Mucosa of rectum (tissue), 2 donors: ENCODE measurements at regions not wholly inside any gene's neighbourhood (a gene's known extent, or its start where the extent isn't known, plus 50 kb on each side); places are given as distances from the start of the nearest gene placed in this dataset.

Source experiments
- H3K27ac ChIP-seq, 2 donors: one replicate each; pipeline ENCODE4 v1.7.0; 2013; ENCODE audit warnings: inconsistent platforms in 2 of 2, low read depth in 2 of 2, low read length in 2 of 2
- H3K27me3 ChIP-seq, 2 donors: one replicate each; pipeline ENCODE4 v1.7.0; 2013; ENCODE audit warnings: low read length in 2 of 2; ENCODE audit not compliant: control insufficient read depth in 2 of 2, insufficient read depth in 2 of 2
- H3K36me3 ChIP-seq, 2 donors: one replicate each; pipeline ENCODE4 v1.7.0; 2013; ENCODE audit warnings: low read length in 2 of 2; ENCODE audit not compliant: control insufficient read depth in 2 of 2, insufficient read depth in 2 of 2
- H3K4me1 ChIP-seq, 2 donors: one replicate each; pipeline ENCODE4 v1.7.0; 2013; ENCODE audit warnings: low read length in 2 of 2, mild to moderate bottlenecking in 1 of 2; ENCODE audit not compliant: control insufficient read depth in 2 of 2, insufficient read depth in 2 of 2
- H3K4me3 ChIP-seq, 2 donors: one replicate each; pipeline ENCODE4 v1.7.0; 2013; ENCODE audit warnings: low read length in 2 of 2
- H3K9ac ChIP-seq, 2 donors: one replicate each; pipeline ENCODE4 v1.7.0; 2013; ENCODE audit warnings: low read length in 2 of 2, low read depth in 1 of 2, mild to moderate bottlenecking in 1 of 2
- H3K9me3 ChIP-seq, 2 donors: one replicate each; pipeline ENCODE4 v1.7.0; 2013; ENCODE audit warnings: low read length in 2 of 2; ENCODE audit not compliant: control insufficient read depth in 2 of 2
- donor health status: healthy.
- donor health status: Normal muscosa, but diverticular disease.

DNA sequence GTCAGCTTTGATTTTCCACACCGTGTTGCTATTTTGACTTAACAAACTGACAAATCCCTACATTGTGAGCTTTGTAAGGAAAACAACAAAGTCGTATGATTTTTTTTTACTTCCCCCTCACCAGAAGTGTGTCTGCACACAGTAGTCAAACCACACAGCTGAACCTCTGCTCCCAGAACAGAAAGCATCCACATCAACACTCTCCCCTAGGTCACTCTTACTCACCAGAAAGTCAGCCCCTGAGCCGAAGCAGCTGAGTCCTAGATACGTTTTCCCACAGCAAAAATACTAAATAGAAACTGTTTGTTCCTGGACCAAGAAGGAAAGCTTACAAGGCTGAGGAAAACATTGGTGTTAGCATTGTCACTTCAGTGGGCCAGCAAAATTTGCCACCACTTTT, 305.7 kb downstream of the DHX15 start:
- Histone ChIP-seq H3K4me1 (no peaks in the 10 kb centered on the region), H3K27me3 (no peaks in the 10 kb centered on the region), H3K27ac (no peak overlapping the region), H3K4me3 (no peak overlapping the region), H3K9me3 (no peaks in the 10 kb centered on the region), H3K36me3 (no peaks in the 10 kb centered on the region), H3K9ac (no peak overlapping the region)

GRCh38 chr4:24274381-24274941, 309.9 kb downstream of the DHX15 start:
- Histone ChIP-seq H3K27me3 (no peaks in the 10 kb centered on the region), H3K9ac (no peak overlapping the region), H3K27ac (no peak overlapping the region), H3K4me3 (no peak overlapping the region), H3K36me3 (no peaks in the 10 kb centered on the region), H3K4me1 (no peaks in the 10 kb centered on the region), H3K9me3 (no peaks in the 10 kb centered on the region)

DNA sequence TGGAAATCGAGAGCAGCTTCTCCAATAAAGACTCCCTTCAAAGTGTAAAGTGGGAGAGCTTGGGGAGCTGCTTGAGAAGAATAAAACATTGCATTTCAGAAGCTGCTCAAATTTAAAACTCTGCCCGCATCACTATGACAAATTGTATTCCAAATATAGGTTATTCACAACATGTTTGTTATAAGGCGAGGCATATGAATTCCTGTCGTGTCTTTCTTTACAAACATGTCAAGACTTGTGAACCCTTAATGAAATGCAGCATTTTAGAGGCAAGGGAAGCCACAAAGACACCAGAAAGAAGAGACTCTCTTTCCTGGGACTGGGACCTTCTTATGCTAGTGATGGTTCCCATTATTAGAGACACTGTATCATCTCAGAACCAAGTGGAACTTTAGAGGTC, 311.2 kb downstream of the DHX15 start:
- Histone ChIP-seq H3K4me1 (no peaks in the 10 kb centered on the region), H3K9ac (no peak overlapping the region), H3K27ac (no peak overlapping the region), H3K9me3 (no peaks in the 10 kb centered on the region), H3K4me3 (no peak overlapping the region), H3K27me3 (no peaks in the 10 kb centered on the region), H3K36me3 (no peaks in the 10 kb centered on the region)

- Histone ChIP-seq H3K36me3 (no peaks in the 10 kb centered on the region), H3K27ac (no peak overlapping the region), H3K4me1 (no peaks in the 10 kb centered on the region), H3K9ac (no peak overlapping the region), H3K9me3 (no peaks in the 10 kb centered on the region), H3K27me3 (no peaks in the 10 kb centered on the region), H3K4me3 (no peak overlapping the region)
Observed at GRCh38 chr4:24266951-24267722, 317.2 kb downstream of the DHX15 start.

GRCh38 chr4:24265989-24266388, 318.4 kb downstream of the DHX15 start:
- Histone ChIP-seq H3K9me3 (no peaks in the 10 kb centered on the region), H3K9ac (no peak overlapping the region), H3K27me3 (no peaks in the 10 kb centered on the region), H3K27ac (no peak overlapping the region), H3K4me3 (no peak overlapping the region), H3K36me3 (no peaks in the 10 kb centered on the region), H3K4me1 (no peaks in the 10 kb centered on the region)

DNA sequence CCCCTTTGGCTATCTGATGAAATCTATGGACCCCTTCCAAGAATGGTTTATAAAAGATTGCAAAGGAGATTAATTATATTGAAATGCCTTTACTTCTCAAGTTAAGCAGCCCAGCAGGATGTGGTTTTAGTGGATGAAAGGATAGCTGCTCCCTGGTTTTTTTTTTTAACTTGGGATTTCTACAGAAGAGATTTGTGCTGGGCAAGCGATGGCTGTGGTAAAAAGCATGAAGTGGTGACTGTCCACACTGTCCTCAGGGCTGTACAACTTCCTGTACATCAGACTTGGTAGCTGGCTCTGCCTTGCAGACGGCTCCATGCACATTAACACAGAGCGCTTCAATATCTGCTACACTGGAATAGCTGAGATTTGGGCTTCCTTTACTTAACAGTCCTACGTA, 321.7 kb downstream of the DHX15 start:
- no peak overlapping the region for H3K9ac ChIP-seq
- H3K27ac ChIP-seq: no peak overlapping the region
- no peaks in the 10 kb centered on the region for H3K36me3 ChIP-seq
- H3K4me3 ChIP-seq: no peak overlapping the region
- H3K4me1 ChIP-seq: no peaks in the 10 kb centered on the region
- H3K9me3 ChIP-seq: no peaks in the 10 kb centered on the region
- H3K27me3 ChIP-seq: no peaks in the 10 kb centered on the region

DNA sequence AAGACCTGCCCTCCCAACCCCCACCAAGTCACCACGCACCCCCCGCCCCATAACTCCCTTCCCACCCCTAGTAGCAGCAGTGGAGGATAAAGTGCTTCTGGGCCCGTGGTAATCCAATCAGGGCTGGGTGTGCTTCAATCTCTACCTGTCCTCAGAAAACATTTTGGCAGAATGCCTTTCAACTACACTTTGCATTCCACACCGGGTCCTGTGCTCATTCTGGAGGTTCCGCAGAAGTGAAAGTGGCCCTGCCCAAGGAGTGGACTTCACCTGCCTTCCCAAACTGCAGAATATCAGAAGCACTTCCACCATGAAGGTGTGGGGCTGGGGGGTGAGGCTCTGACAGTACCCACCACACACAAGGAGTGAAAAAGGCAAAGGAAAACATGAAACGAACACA, 322.3 kb downstream of the DHX15 start:
- no peak overlapping the region for H3K9ac ChIP-seq
- no peaks in the 10 kb centered on the region for H3K36me3 ChIP-seq
- no peak overlapping the region for H3K27ac ChIP-seq
- H3K27me3 ChIP-seq: no peaks in the 10 kb centered on the region
- no peaks in the 10 kb centered on the region for H3K9me3 ChIP-seq
- no peaks in the 10 kb centered on the region for H3K4me1 ChIP-seq
- H3K4me3 ChIP-seq: no peak overlapping the region

GRCh38 chr4:24260923-24261564, 323.3 kb downstream of the DHX15 start:
- no peak overlapping the region for H3K9ac ChIP-seq
- H3K27ac ChIP-seq: no peak overlapping the region
- no peaks in the 10 kb centered on the region for H3K4me1 ChIP-seq
- H3K27me3 ChIP-seq: no peaks in the 10 kb centered on the region
- H3K4me3 ChIP-seq: no peak overlapping the region
- no peaks in the 10 kb centered on the region for H3K9me3 ChIP-seq
- no peaks in the 10 kb centered on the region for H3K36me3 ChIP-seq

DNA sequence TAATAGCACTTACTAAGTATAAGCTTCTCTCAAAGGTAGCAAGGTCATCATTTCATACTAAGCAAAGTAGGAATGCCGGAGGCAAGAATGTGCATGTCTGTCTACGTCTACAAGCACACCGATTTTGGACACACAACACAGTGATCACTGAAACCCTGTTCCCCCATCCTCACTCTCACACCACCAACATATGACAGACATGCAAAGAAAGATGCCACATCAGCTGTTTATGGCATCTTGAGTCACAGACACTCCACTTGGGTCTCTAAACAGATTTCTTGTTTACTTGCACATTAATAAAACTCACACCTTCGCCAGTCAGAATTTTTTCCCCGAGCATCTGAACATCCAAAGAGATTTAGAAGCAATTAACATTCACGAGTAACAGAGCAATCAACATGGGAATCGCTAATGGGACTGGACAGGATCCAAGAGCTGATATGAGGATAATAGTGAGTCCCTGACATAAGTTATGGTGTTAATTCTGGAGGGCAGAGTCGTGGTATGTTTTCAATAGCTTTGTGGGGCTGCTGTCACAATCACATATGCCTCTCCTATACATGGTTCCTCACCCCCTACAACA, 324.1 kb downstream of the DHX15 start:
- Histone ChIP-seq H3K36me3 (no peaks in the 10 kb centered on the region), H3K27ac (no peak overlapping the region), H3K27me3 (no peaks in the 10 kb centered on the region), H3K4me3 (no peak overlapping the region), H3K9ac (no peak overlapping the region), H3K4me1 (no peaks in the 10 kb centered on the region), H3K9me3 (no peaks in the 10 kb centered on the region)

- no peak overlapping the region for H3K9ac ChIP-seq
- no peaks in the 10 kb centered on the region for H3K4me1 ChIP-seq
- no peaks in the 10 kb centered on the region for H3K27me3 ChIP-seq
- H3K36me3 ChIP-seq: no peaks in the 10 kb centered on the region
- no peak overlapping the region for H3K27ac ChIP-seq
- no peak overlapping the region for H3K4me3 ChIP-seq
- no peaks in the 10 kb centered on the region for H3K9me3 ChIP-seq
Observed at GRCh38 chr4:24256547-24256946, 327.8 kb downstream of the DHX15 start.
